Lung (tissue), 11 donors: ENCODE measurements at regions not wholly inside any gene's neighbourhood (a gene's known extent, or its start where the extent isn't known, plus 50 kb on each side); places are given as distances from the start of the nearest gene placed in this dataset.

Source experiments
- ATAC-seq: fragments of 200-7000 bp; cut with Tn5 transposase; one replicate; pipeline ENCODE4 v1.9.1; 2020; ENCODE audit warnings: moderate number of reproducible peaks; ENCODE audit not compliant: insufficient read depth, low FRiP score
- DNase-seq, 3 donors: peaks; one replicate each; pipeline ENCODE4 v3.0.0-alpha.2; 2013 to 2017
- H3K27ac ChIP-seq, 2 donors: one replicate each; pipeline ENCODE4 v1.5.1; 2013; ENCODE audit warnings: mild to moderate bottlenecking in 2 of 2, moderate library complexity in 2 of 2, control low read depth in 1 of 2, inconsistent platforms in 1 of 2, low read depth in 1 of 2, low read length in 1 of 2
- H3K27me3 ChIP-seq, 3 donors: one replicate each; pipeline ENCODE4 v1.5.1; 2013; ENCODE audit warnings: low read length in 2 of 3; ENCODE audit not compliant: control insufficient read depth in 3 of 3, insufficient read depth in 3 of 3
- H3K36me3 ChIP-seq, 4 donors: one replicate each; pipeline ENCODE4 v1.5.1; 2013; ENCODE audit warnings: low read length in 4 of 4, mild to moderate bottlenecking in 1 of 4, moderate library complexity in 1 of 4; ENCODE audit not compliant: control insufficient read depth in 4 of 4, insufficient read depth in 4 of 4
- H3K4me1 ChIP-seq, 5 donors: one replicate each; pipeline ENCODE4 v1.5.1; 2013; ENCODE audit warnings: low read length in 5 of 5, mild to moderate bottlenecking in 2 of 5, moderate library complexity in 1 of 5; ENCODE audit not compliant: control insufficient read depth in 5 of 5, insufficient read depth in 5 of 5
- H3K4me3 ChIP-seq: one replicate; pipeline ENCODE4 v1.5.1; 2013; ENCODE audit warnings: mild to moderate bottlenecking, control low read depth, moderate library complexity
- H3K9ac ChIP-seq, 2 donors: one replicate each; pipeline ENCODE4 v1.5.1; 2013; ENCODE audit warnings: low read length in 2 of 2, control low read depth in 1 of 2; ENCODE audit not compliant: insufficient read depth in 1 of 2
- H3K9me3 ChIP-seq, 4 donors: one replicate each; pipeline ENCODE4 v1.5.1; 2013; ENCODE audit warnings: low read length in 3 of 4, mild to moderate bottlenecking in 1 of 4, moderate library complexity in 1 of 4; ENCODE audit not compliant: control insufficient read depth in 4 of 4, insufficient read depth in 3 of 4
- CTCF ChIP-seq: IDR thresholded peaks from 2 replicates; pipeline ENCODE4 v1.5.1; 2012; ENCODE audit warnings: mild to moderate bottlenecking; ENCODE audit errors: control extremely low read depth, extremely low read depth
- WGBS, 2 donors: extraction: QIAGEN DNeasy Blood & Tissue Kit; methylation state at CpG; one replicate each; pipeline ENCODE4 v1.1.7; 2013; 5-methylcytosine and 5-hydroxymethylcytosine counted together
- donor health status: control.
- donor health status: control.
- donor health status: Bipolar disorder and iron deficiency.
- donor health status: healthy.
- donor health status: DM: yes; HTN: yes; CAD: no.

GRCh38 chr11:13862845-13863392 lies 99.6 kb upstream of the SPON1 start:
- Histone ChIP-seq H3K27ac (no peak overlapping the region), H3K9me3 (peaks cover 0 to 2% (median 0%) of the 10 kb centered on the region in 4 donors), H3K9ac (no peak overlapping the region), H3K27me3 (no peaks in the 10 kb centered on the region), H3K36me3 (no peaks in the 10 kb centered on the region), H3K4me1 (no peaks in the 10 kb centered on the region), H3K4me3 (no peak overlapping the region)
- WGBS, 2 donors: 85 to 89% methylated on average over 3 of the region's 3 CpGs
- TF ChIP-seq CTCF: no peak
- no peak for ATAC-seq
- DNase-seq: no peak

DNA sequence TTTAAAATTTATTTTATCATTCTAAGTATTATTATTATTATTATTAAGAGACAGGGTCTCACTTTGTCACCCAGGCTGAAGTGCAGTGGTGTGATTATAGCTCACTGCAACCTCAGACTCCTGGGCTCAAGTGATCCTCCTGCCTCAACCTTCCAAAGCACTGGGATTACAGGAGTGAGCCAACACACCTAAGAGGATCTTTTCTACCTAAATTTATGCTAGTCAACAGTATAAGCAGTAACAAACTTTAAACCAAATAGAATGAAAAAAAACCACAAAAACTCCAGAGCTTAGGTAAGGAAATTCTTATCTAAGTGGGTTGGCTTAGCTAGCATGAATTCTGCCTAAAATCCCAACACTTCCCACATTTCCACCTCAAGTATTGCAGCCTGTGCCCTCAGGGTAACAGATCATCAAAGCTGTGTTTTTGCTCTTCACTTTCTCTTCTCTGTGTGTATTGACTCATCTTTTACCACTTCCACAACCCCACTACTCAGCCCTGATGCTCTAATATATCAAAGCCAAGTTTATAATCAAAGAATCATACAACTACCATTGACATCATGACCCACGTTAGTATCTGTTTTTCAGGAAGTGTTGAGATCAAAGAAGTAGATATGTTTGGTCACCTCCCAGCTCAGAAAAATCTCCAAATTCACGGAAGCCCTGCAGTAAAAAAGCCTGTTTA lies 93.7 kb upstream of the SPON1 start:
- TF ChIP-seq CTCF: no peak
- H3K36me3 ChIP-seq: no peaks in the 10 kb centered on the region
- 38 to 55% methylated on average over 2 of the region's 2 CpGs for WGBS, 2 donors
- DNase-seq (no peak), ATAC-seq (no peak)
- no peaks in the 10 kb centered on the region for H3K9me3 ChIP-seq
- H3K4me3 ChIP-seq: no peak overlapping the region
- H3K4me1 ChIP-seq: peaks cover 0 to 7% (median 0%) of the 10 kb centered on the region in 5 donors
- H3K9ac ChIP-seq: no peak overlapping the region
- H3K27ac ChIP-seq: no peak overlapping the region
- H3K27me3 ChIP-seq: no peaks in the 10 kb centered on the region

DNA sequence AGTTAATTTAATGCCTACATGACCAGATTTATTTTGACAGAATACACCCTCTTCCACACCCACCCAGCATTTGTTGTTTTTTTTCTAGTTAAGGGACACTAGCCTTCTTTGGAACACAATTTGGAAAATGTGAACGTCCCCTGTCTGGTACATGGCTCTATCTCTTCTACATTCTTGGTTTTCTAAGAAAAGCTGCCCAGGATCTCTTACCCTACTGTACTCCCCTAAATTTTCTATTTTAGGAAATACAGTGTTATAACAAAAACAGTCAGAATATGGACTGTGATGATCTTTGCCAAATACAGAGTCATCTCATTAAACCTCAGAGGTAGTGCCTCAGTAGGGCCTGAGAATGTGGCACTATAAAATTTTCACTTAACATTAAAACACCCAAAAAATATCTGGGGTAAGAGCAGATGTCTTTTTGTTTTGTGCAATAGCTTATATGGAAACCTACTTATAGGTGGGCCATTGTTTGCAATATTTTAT lies 93.1 kb upstream of the SPON1 start:
- peaks cover 0 to 7% (median 0%) of the 10 kb centered on the region in 5 donors for H3K4me1 ChIP-seq
- no peak for ATAC-seq
- H3K27me3 ChIP-seq: no peaks in the 10 kb centered on the region
- H3K9ac ChIP-seq: no peak overlapping the region
- H3K27ac ChIP-seq: no peak overlapping the region
- H3K9me3 ChIP-seq: no peaks in the 10 kb centered on the region
- TF ChIP-seq CTCF: no peak
- no peak overlapping the region for H3K4me3 ChIP-seq
- no peaks in the 10 kb centered on the region for H3K36me3 ChIP-seq
- 84 to 92% methylated on average over 1 of the region's 1 CpG for WGBS, 2 donors
- no peak for DNase-seq
